Body of pancreas (tissue), 4 donors: ENCODE measurements at regions not wholly inside any gene's neighbourhood (a gene's known extent, or its start where the extent isn't known, plus 50 kb on each side); places are given as distances from the start of the nearest gene placed in this dataset.
"Not testable (repeated sequence)": the region's sequence is repeated elsewhere in the genome, so short reads cannot be mapped to it uniquely, and the experiment has no call there.

Source experiments
- POLR2A ChIP-seq, 3 donors: fragments of 450-650 bp; IDR thresholded peaks; one replicate each; pipeline ENCODE4 v1.6.1; 2016; ENCODE audit warnings: antibody characterized with exemption in 3 of 3, mild to moderate bottlenecking in 2 of 3
- TF ChIP-seq, protein P1 (sequence below), 7 experiments: fragments of 450-650 bp in 4 of 7; fragments of 200-600 bp in 3 of 7; sonication (generic) in 3 of 7; IDR thresholded peaks; one replicate each; pipeline ENCODE4 v1.5.1; 2016 to 2019; ENCODE audit warnings: antibody characterized with exemption in 7 of 7

DNA sequence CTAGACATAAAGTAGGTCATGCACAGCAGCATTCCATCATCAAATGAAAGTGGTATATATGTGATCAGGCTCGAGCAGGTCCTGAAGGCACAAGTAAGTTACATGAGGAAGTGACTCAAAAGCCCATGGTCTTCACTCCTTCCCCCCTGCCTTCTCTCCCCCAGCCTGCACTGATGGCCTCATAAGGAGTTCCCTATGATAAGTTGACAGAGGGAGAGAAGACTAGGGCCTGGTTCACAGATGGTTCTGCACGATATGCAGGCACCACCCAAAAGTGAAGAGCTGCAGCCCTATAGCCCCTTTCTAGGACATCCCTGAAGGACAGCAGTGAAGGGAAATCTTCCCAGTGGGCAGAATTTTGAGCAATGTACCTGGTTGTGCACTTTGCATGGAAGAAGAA is 57.5 kb upstream of the CCDC80 start:
- TF ChIP-seq, protein P1, sequence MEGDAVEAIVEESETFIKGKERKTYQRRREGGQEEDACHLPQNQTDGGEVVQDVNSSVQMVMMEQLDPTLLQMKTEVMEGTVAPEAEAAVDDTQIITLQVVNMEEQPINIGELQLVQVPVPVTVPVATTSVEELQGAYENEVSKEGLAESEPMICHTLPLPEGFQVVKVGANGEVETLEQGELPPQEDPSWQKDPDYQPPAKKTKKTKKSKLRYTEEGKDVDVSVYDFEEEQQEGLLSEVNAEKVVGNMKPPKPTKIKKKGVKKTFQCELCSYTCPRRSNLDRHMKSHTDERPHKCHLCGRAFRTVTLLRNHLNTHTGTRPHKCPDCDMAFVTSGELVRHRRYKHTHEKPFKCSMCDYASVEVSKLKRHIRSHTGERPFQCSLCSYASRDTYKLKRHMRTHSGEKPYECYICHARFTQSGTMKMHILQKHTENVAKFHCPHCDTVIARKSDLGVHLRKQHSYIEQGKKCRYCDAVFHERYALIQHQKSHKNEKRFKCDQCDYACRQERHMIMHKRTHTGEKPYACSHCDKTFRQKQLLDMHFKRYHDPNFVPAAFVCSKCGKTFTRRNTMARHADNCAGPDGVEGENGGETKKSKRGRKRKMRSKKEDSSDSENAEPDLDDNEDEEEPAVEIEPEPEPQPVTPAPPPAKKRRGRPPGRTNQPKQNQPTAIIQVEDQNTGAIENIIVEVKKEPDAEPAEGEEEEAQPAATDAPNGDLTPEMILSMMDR (IDR thresholded peaks at IDR 0.05) = not testable (repeated sequence)
- TF ChIP-seq POLR2A (IDR thresholded peaks at IDR 0.05) = not testable (repeated sequence)
